Vagina (tissue), 2 donors: ENCODE measurements at regions not wholly inside any gene's neighbourhood (a gene's known extent, or its start where the extent isn't known, plus 50 kb on each side); places are given as distances from the start of the nearest gene placed in this dataset.
"Not testable (repeated sequence)": the region's sequence is repeated elsewhere in the genome, so short reads cannot be mapped to it uniquely, and the experiment has no call there.

ENCODE experiments used
- DNase-seq, 2 donors: peaks; one replicate each; pipeline ENCODE4 v3.0.0-alpha.2; 2017; ENCODE audit errors: extremely low spot score in 2 of 2
- H3K27ac ChIP-seq: fragments of 200-600 bp; sonication (generic); one replicate; pipeline ENCODE4 v1.5.1; 2019
- H3K27me3 ChIP-seq: fragments of 200-600 bp; sonication (generic); one replicate; pipeline ENCODE4 v1.5.1; 2019
- H3K36me3 ChIP-seq, 2 donors: fragments of 200-600 bp; sonication (generic); one replicate each; pipeline ENCODE4 v1.5.1; 2017 to 2019
- H3K4me1 ChIP-seq: fragments of 200-600 bp; sonication (generic); one replicate; pipeline ENCODE4 v1.5.1; 2019
- H3K4me3 ChIP-seq, 2 donors: fragments of 200-600 bp; sonication (generic); 1 replicate in 1 of 2; 2 replicates in 1 of 2; pipeline ENCODE4 v1.5.1; 2016 to 2019
- H3K9me3 ChIP-seq: fragments of 200-600 bp; sonication (generic); one replicate; pipeline ENCODE4 v1.5.1; 2019
- POLR2A ChIP-seq, 2 donors: fragments of 450-650 bp; IDR thresholded peaks; one replicate each; pipeline ENCODE4 v1.6.1; 2017; ENCODE audit warnings: antibody characterized with exemption in 2 of 2, mild to moderate bottlenecking in 2 of 2, moderate library complexity in 2 of 2
- POLR2AphosphoS5 ChIP-seq, 2 donors: sonication (generic); formaldehyde crosslinking; IDR thresholded peaks; one replicate each; pipeline ENCODE4 v1.9.0; 2017; ENCODE audit warnings: antibody characterized with exemption in 2 of 2, mild to moderate bottlenecking in 2 of 2, low read depth in 1 of 2; ENCODE audit not compliant: insufficient read depth in 1 of 2
- intact Hi-C: fragments of 100-400 bp; cut with DNase I; formaldehyde crosslinking; loops from one replicate; pipeline ENCODE4 v1.15.1; 2023
- TF ChIP-seq, protein P1 (sequence below), 3 experiments: fragments of 450-650 bp in 2 of 3; fragments of 200-600 bp in 1 of 3; sonication (generic) in 1 of 3; IDR thresholded peaks; one replicate each; pipeline ENCODE4 v1.5.1; 2017 to 2019; ENCODE audit warnings: antibody characterized with exemption in 3 of 3, mild to moderate bottlenecking in 2 of 3, moderate library complexity in 2 of 3

GRCh38 chr2:150259746-150260145 lies 227.7 kb downstream of the RND3 start:
- Histone ChIP-seq H3K27me3 (no peaks in the 10 kb centered on the region), H3K4me3 (no peak overlapping the region), H3K4me1 (no peaks in the 10 kb centered on the region), H3K27ac (no peak overlapping the region), H3K9me3 (no peaks in the 10 kb centered on the region), H3K36me3 (no peaks in the 10 kb centered on the region)
- intact Hi-C loops, result no loop called here
- DNase-seq, result no peak
- TF ChIP-seq POLR2AphosphoS5 (IDR thresholded peaks at IDR 0.05; ENCODE audit: insufficient read depth in 1 of 2, low read depth in 1 of 2), result no peak
- no peak for TF ChIP-seq POLR2A (IDR thresholded peaks at IDR 0.05)

DNA sequence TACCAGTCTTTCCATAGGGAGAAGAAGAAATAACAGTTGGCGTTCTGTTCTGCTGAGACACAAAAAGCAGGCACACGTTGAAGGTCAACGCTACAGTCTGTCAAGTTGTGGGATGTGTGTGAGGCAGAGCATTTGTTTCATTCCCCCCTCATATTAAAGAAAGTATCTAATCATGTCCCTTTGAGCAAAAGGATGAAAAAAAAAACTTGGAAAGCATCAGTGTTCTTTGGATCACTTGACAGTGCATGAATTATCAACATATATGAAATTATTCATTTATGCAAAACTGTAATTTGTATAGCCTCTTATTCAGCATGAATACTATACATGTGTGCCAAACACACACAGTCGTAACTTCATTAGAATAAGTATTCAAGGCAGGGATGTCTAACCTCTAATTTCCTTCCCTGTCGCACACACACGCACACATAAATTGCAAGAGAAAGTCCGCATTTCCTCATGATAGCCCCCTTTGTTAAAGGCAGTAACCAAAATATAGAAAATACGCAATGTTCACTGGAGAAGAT lies 228.6 kb downstream of the RND3 start:
- H3K9me3 ChIP-seq, result no peaks in the 10 kb centered on the region
- H3K27me3 ChIP-seq, result no peaks in the 10 kb centered on the region
- no peaks in the 10 kb centered on the region for H3K4me1 ChIP-seq
- TF ChIP-seq, protein P1, sequence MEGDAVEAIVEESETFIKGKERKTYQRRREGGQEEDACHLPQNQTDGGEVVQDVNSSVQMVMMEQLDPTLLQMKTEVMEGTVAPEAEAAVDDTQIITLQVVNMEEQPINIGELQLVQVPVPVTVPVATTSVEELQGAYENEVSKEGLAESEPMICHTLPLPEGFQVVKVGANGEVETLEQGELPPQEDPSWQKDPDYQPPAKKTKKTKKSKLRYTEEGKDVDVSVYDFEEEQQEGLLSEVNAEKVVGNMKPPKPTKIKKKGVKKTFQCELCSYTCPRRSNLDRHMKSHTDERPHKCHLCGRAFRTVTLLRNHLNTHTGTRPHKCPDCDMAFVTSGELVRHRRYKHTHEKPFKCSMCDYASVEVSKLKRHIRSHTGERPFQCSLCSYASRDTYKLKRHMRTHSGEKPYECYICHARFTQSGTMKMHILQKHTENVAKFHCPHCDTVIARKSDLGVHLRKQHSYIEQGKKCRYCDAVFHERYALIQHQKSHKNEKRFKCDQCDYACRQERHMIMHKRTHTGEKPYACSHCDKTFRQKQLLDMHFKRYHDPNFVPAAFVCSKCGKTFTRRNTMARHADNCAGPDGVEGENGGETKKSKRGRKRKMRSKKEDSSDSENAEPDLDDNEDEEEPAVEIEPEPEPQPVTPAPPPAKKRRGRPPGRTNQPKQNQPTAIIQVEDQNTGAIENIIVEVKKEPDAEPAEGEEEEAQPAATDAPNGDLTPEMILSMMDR (IDR thresholded peaks at IDR 0.05), result no peak
- H3K27ac ChIP-seq, result no peak overlapping the region
- no peaks in the 10 kb centered on the region for H3K36me3 ChIP-seq
- intact Hi-C loops, result no loop called here
- no peak for DNase-seq
- H3K4me3 ChIP-seq, result no peak overlapping the region

DNA sequence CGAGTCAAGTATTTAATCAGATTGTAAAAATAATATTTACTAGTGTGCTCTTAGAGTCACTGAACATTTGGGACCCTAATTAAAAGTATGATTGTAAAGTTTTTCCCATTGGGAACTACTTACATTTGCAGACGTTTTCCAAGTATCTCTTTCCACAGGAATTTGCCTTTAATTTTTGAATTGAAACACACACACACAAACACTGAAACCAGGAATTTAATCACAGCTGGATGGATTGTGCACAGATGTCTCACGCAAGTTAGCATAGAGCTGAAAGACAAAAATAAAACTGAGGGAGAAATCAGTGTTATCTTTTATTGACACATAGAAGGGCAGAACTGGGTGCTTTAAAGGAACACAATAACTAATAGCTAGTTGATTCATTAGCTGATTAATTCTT lies 230.7 kb downstream of the RND3 start:
- no peak for DNase-seq
- H3K36me3 ChIP-seq, result no peaks in the 10 kb centered on the region
- no peak overlapping the region for H3K4me3 ChIP-seq
- no peaks in the 10 kb centered on the region for H3K27me3 ChIP-seq
- no peaks in the 10 kb centered on the region for H3K4me1 ChIP-seq
- no peak overlapping the region for H3K27ac ChIP-seq
- H3K9me3 ChIP-seq, result no peaks in the 10 kb centered on the region
- TF ChIP-seq POLR2A (IDR thresholded peaks at IDR 0.05) (no peak), POLR2AphosphoS5 (IDR thresholded peaks at IDR 0.05; ENCODE audit: insufficient read depth in 1 of 2, low read depth in 1 of 2) (no peak)
- intact Hi-C loops, result no loop called here

- TF ChIP-seq POLR2AphosphoS5 (IDR thresholded peaks at IDR 0.05; ENCODE audit: insufficient read depth in 1 of 2, low read depth in 1 of 2) (no peak), POLR2A (IDR thresholded peaks at IDR 0.05) (no peak)
- TF ChIP-seq, protein P1 (IDR thresholded peaks at IDR 0.05), result no peak
- Histone ChIP-seq H3K4me3 (no peak overlapping the region), H3K27me3 (no peaks in the 10 kb centered on the region), H3K36me3 (no peaks in the 10 kb centered on the region), H3K27ac (no peak overlapping the region), H3K4me1 (no peaks in the 10 kb centered on the region), H3K9me3 (no peaks in the 10 kb centered on the region)
- intact Hi-C loops, result no loop called here
- DNase-seq, result no peak
Observed at GRCh38 chr2:150255528-150255927, 231.9 kb downstream of the RND3 start.

- H3K27ac ChIP-seq, intact Hi-C loops, DNase-seq: not testable (repeated sequence)
Observed at GRCh38 chr2:150249735-150250134, 237.7 kb downstream of the RND3 start.

DNA sequence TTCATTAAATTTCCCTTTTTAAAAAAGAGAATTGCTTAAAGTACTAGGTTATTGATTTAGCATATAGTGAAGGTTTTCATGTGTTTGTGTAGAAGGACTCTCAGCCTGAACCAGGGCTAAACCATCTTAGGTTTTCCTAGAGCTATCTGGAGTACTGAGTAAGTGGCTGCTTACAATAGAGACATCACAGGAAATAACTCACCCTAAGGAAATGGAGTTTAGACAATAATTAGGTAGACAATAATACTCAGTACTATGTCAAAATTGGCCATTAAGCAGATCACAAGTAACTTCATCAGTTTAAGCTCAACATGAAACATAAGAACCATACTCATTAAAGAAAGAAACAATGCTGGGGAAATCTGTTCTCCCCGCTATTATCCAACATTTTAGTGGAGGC lies 240.0 kb downstream of the RND3 start:
- intact Hi-C loops, result no loop called here
- Histone ChIP-seq H3K9me3 (no peaks in the 10 kb centered on the region), H3K4me3 (no peak overlapping the region), H3K27ac (no peak overlapping the region), H3K27me3 (no peaks in the 10 kb centered on the region), H3K36me3 (no peaks in the 10 kb centered on the region), H3K4me1 (no peaks in the 10 kb centered on the region)
- DNase-seq, result no peak
- TF ChIP-seq POLR2AphosphoS5 (IDR thresholded peaks at IDR 0.05; ENCODE audit: insufficient read depth in 1 of 2, low read depth in 1 of 2), result no peak
- no peak for TF ChIP-seq POLR2A (IDR thresholded peaks at IDR 0.05)
- TF ChIP-seq, protein P1 (IDR thresholded peaks at IDR 0.05), result no peak

More at GRCh38 chr2:150249735-150250134, 237.7 kb downstream of the RND3 start:
- not testable (repeated sequence) for H3K9me3 ChIP-seq, H3K4me1 ChIP-seq, H3K4me3 ChIP-seq, H3K27me3 ChIP-seq, H3K36me3 ChIP-seq
